Adrenal gland (tissue), 5 donors: ENCODE measurements at regions not wholly inside any gene's neighbourhood (a gene's known extent, or its start where the extent isn't known, plus 50 kb on each side); places are given as distances from the start of the nearest gene placed in this dataset.

Experiments used
- CTCF ChIP-seq, 6 experiments: fragments of 450-650 bp in 4 of 6; fragments of 200-600 bp in 2 of 6; sonication (generic) in 1 of 6; IDR thresholded peaks; 1 replicate in 5 of 6; 2 replicates in 1 of 6; pipeline versions ENCODE4 v1.5.1 to v1.8.0; 2016 to 2021; ENCODE audit warnings: antibody characterized with exemption in 6 of 6, mild to moderate bottlenecking in 2 of 6, moderate library complexity in 1 of 6
- POLR2A ChIP-seq, 2 donors: fragments of 450-650 bp; IDR thresholded peaks; one replicate each; pipeline ENCODE4 v1.6.1; 2017; ENCODE audit warnings: antibody characterized with exemption in 2 of 2, mild to moderate bottlenecking in 2 of 2, moderate library complexity in 1 of 2
- donor health status: DM: no; HTN: no; CAD: no.

GRCh38 chr6:84581494-84582259 is 182.7 kb downstream of the TBX18 start:
- TF ChIP-seq POLR2A (IDR thresholded peaks at IDR 0.05) (no peak), CTCF (IDR thresholded peaks at IDR 0.05) (no peak)
